ENCODE measurements at regions not wholly inside any gene's neighbourhood (a gene's known extent, or its start where the extent isn't known, plus 50 kb on each side); places are given as distances from the start of the nearest gene placed in this dataset.

GRCh38 chr5:58022055-58022454, 437.8 kb downstream of the PLK2 start:
- Histone ChIP-seq H3K27ac (ENCODE audit: low read depth, low read length) (no peak overlapping the region), H3K4me1 (ENCODE audit: control insufficient read depth, insufficient read depth, low read length) (no peaks in the 10 kb centered on the region), H3K9ac (ENCODE audit: low read length) (no peak overlapping the region), H3K9me3 (ENCODE audit: control insufficient read depth, insufficient read depth, low read depth, low read length) (no peaks in the 10 kb centered on the region), H3K36me3 (ENCODE audit: control insufficient read depth, insufficient read depth, low read length) (no peaks in the 10 kb centered on the region), H3K27me3 (ENCODE audit: control insufficient read depth, insufficient read depth, low read length) (no peaks in the 10 kb centered on the region), H3K4me3 (ENCODE audit: low read depth, low read length) (no peak overlapping the region)

- Histone ChIP-seq H3K4me1 (ENCODE audit: control insufficient read depth, insufficient read depth, low read length) (no peaks in the 10 kb centered on the region), H3K9me3 (ENCODE audit: control insufficient read depth, insufficient read depth, low read depth, low read length) (no peaks in the 10 kb centered on the region), H3K36me3 (ENCODE audit: control insufficient read depth, insufficient read depth, low read length) (no peaks in the 10 kb centered on the region), H3K27me3 (ENCODE audit: control insufficient read depth, insufficient read depth, low read length) (no peaks in the 10 kb centered on the region), H3K9ac (ENCODE audit: low read length) (no peak overlapping the region), H3K27ac (ENCODE audit: low read depth, low read length) (no peak overlapping the region), H3K4me3 (ENCODE audit: low read depth, low read length) (no peak overlapping the region)
These were observed 438.4 kb downstream of the PLK2 start for GRCh38 chr5:58021466-58021865.

DNA sequence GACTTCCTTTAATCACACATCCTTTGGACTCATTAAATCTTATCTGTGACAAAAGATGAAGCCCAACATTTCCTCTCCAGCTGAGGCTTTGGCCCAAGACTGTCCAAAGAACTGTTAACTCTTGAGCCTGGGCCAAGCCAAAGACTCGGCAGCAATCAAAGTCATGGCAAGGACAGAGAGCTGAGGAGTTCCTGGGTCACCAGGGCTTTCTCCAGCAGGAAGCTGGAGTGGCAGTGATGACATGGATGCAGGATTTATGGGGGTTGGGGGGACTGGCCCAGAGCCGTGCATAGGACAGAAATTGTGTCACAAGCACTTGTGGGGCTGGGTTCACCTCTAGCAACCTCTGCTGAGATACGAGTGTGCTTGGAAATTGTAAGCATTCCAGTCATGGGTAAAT, 440.3 kb downstream of the PLK2 start:
- H3K9me3 ChIP-seq (ENCODE audit: control insufficient read depth, insufficient read depth, low read depth, low read length) = no peaks in the 10 kb centered on the region
- H3K9ac ChIP-seq (ENCODE audit: low read length) = no peak overlapping the region
- no peaks in the 10 kb centered on the region for H3K36me3 ChIP-seq (ENCODE audit: control insufficient read depth, insufficient read depth, low read length)
- no peak overlapping the region for H3K4me3 ChIP-seq (ENCODE audit: low read depth, low read length)
- H3K4me1 ChIP-seq (ENCODE audit: control insufficient read depth, insufficient read depth, low read length) = no peaks in the 10 kb centered on the region
- no peak overlapping the region for H3K27ac ChIP-seq (ENCODE audit: low read depth, low read length)
- no peaks in the 10 kb centered on the region for H3K27me3 ChIP-seq (ENCODE audit: control insufficient read depth, insufficient read depth, low read length)

DNA sequence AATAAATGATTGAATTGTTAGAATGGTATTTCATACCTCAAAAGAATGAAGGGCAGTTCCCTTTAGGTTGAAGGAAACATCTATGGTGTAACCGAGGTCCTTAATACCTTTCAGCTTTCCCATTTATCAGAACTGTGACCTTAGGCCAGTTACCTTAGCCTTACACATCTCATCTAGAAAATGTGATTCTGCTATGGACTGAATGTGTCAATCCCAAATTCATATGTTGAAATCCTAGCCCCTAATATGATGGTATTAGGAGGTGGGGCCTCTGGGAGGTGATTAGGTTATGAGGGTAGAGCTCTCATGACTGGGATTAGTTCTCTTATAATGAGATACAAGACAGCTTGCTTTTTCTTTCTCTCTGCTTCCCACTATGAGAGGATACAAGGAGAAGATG, 441.9 kb downstream of the PLK2 start:
- H3K9ac ChIP-seq (ENCODE audit: low read length) = no peak overlapping the region
- no peak overlapping the region for H3K27ac ChIP-seq (ENCODE audit: low read depth, low read length)
- H3K27me3 ChIP-seq (ENCODE audit: control insufficient read depth, insufficient read depth, low read length) = no peaks in the 10 kb centered on the region
- H3K9me3 ChIP-seq (ENCODE audit: control insufficient read depth, insufficient read depth, low read depth, low read length) = no peaks in the 10 kb centered on the region
- H3K4me3 ChIP-seq (ENCODE audit: low read depth, low read length) = no peak overlapping the region
- no peaks in the 10 kb centered on the region for H3K36me3 ChIP-seq (ENCODE audit: control insufficient read depth, insufficient read depth, low read length)
- H3K4me1 ChIP-seq (ENCODE audit: control insufficient read depth, insufficient read depth, low read length) = no peaks in the 10 kb centered on the region

GRCh38 chr5:58016877-58017276, 443.0 kb downstream of the PLK2 start:
- Histone ChIP-seq H3K9me3 (ENCODE audit: control insufficient read depth, insufficient read depth, low read depth, low read length) (no peaks in the 10 kb centered on the region), H3K4me3 (ENCODE audit: low read depth, low read length) (no peak overlapping the region), H3K9ac (ENCODE audit: low read length) (no peak overlapping the region), H3K36me3 (ENCODE audit: control insufficient read depth, insufficient read depth, low read length) (no peaks in the 10 kb centered on the region), H3K27ac (ENCODE audit: low read depth, low read length) (no peak overlapping the region), H3K27me3 (ENCODE audit: control insufficient read depth, insufficient read depth, low read length) (no peaks in the 10 kb centered on the region), H3K4me1 (ENCODE audit: control insufficient read depth, insufficient read depth, low read length) (no peaks in the 10 kb centered on the region)

DNA sequence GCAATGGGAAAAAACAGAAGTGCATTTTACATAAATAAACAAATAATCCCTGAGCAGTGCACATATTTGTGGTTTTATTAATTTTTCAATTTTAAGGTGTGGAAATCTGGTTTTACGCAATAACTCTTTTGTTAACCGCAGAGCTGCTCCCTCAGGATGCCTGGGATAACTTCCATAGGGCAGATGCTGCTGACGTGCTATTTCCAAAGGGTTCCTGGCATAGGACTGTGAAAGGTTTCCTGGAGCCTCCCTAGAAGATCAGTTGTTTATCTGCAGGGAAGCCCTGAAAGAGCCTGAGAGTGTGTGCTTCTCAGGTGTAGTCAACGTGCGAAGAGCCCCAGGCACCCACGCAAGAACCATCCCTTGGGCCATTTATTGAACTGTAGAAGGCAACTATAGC, 443.5 kb downstream of the PLK2 start:
- Histone ChIP-seq H3K27me3 (ENCODE audit: control insufficient read depth, insufficient read depth, low read length) (no peaks in the 10 kb centered on the region), H3K9me3 (ENCODE audit: control insufficient read depth, insufficient read depth, low read depth, low read length) (no peaks in the 10 kb centered on the region), H3K4me1 (ENCODE audit: control insufficient read depth, insufficient read depth, low read length) (no peaks in the 10 kb centered on the region), H3K9ac (ENCODE audit: low read length) (no peak overlapping the region), H3K27ac (ENCODE audit: low read depth, low read length) (no peak overlapping the region), H3K4me3 (ENCODE audit: low read depth, low read length) (no peak overlapping the region), H3K36me3 (ENCODE audit: control insufficient read depth, insufficient read depth, low read length) (no peaks in the 10 kb centered on the region)

DNA sequence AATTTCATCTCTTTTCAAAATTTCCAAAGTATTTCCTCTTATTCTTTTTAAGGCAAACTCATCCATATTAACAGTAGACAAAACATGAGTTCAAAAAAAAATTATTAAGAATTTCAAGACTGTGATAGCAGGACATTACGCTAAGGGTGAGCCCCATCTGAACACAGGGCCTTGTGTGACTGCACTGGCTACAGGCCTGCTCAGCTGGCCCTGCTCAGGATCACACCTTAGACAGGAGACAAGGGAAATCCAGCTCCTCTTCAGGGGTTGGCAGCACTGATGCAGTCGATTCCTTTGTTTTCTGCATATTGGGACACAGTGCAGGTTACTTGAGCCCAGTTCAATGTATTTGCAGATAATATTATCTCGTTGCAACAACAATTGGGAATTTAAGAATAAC, 444.7 kb downstream of the PLK2 start:
- no peaks in the 10 kb centered on the region for H3K9me3 ChIP-seq (ENCODE audit: control insufficient read depth, insufficient read depth, low read depth, low read length)
- H3K4me1 ChIP-seq (ENCODE audit: control insufficient read depth, insufficient read depth, low read length) = no peaks in the 10 kb centered on the region
- no peaks in the 10 kb centered on the region for H3K36me3 ChIP-seq (ENCODE audit: control insufficient read depth, insufficient read depth, low read length)
- no peak overlapping the region for H3K9ac ChIP-seq (ENCODE audit: low read length)
- H3K27me3 ChIP-seq (ENCODE audit: control insufficient read depth, insufficient read depth, low read length) = no peaks in the 10 kb centered on the region
- no peak overlapping the region for H3K4me3 ChIP-seq (ENCODE audit: low read depth, low read length)
- no peak overlapping the region for H3K27ac ChIP-seq (ENCODE audit: low read depth, low read length)

DNA sequence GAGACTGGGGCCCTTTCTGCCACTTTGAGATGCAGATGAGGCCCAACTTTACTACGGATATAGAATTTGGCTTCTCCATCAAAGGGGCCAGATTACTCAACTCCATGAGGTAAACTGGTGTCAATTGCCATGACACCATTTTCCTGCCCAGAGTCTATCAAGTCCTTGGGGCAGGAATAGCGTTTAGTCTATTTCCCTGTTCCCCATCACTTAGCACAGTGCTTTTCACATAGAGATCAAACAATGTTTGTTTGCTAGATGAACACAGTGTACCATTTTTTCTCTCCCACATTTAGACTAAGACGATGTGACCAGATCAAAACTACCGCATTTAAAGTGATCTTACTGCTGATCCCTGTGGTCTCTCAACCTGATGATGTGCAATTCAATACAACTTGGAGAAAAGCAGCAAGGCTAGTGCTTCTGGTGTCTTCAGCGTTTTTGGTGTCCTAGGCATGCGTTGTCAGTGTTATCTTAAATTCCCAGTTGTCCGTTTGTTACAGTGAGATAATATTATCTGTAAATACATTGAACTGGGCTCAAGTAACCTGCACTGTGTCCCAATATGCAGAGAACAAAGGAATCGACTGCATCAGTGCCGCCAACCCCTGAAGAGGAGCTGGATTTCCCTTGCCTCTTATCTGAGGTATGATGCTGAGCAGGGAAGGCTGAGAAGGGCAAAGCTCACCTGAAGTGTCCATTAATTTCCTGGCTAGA, 446.2 kb downstream of the PLK2 start:
- H3K4me3 ChIP-seq (ENCODE audit: low read depth, low read length) = no peak overlapping the region
- H3K27me3 ChIP-seq (ENCODE audit: control insufficient read depth, insufficient read depth, low read length) = no peaks in the 10 kb centered on the region
- H3K36me3 ChIP-seq (ENCODE audit: control insufficient read depth, insufficient read depth, low read length) = no peaks in the 10 kb centered on the region
- H3K4me1 ChIP-seq (ENCODE audit: control insufficient read depth, insufficient read depth, low read length) = no peaks in the 10 kb centered on the region
- H3K9me3 ChIP-seq (ENCODE audit: control insufficient read depth, insufficient read depth, low read depth, low read length) = no peaks in the 10 kb centered on the region
- H3K27ac ChIP-seq (ENCODE audit: low read depth, low read length) = no peak overlapping the region
- no peak overlapping the region for H3K9ac ChIP-seq (ENCODE audit: low read length)

- no peaks in the 10 kb centered on the region for H3K36me3 ChIP-seq (ENCODE audit: control insufficient read depth, insufficient read depth, low read length)
- H3K27ac ChIP-seq (ENCODE audit: low read depth, low read length) = no peak overlapping the region
- no peaks in the 10 kb centered on the region for H3K4me1 ChIP-seq (ENCODE audit: control insufficient read depth, insufficient read depth, low read length)
These were observed 447.0 kb downstream of the PLK2 start for GRCh38 chr5:58012801-58013315.

DNA sequence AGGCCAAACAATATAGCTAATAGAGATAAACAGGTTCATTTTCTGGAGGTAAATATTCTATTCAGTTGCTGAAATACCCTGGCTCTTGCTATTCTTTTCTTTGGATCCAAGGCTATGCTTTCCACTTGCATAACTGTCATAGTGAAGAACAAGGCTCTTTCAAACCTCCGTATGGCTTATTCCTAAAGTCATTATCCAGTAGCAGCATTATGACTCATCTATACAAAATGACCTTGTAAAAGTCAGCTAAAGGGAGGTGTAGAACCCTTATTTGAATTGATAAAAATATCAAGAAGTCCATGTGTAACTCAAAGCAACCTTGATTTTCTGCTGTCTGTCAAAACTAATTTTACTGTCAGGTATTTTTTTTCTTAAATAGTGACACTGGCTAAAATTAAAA, 447.8 kb downstream of the PLK2 start:
- no peaks in the 10 kb centered on the region for H3K36me3 ChIP-seq (ENCODE audit: control insufficient read depth, insufficient read depth, low read length)
- no peak overlapping the region for H3K9ac ChIP-seq (ENCODE audit: low read length)
- no peak overlapping the region for H3K4me3 ChIP-seq (ENCODE audit: low read depth, low read length)
- no peak overlapping the region for H3K27ac ChIP-seq (ENCODE audit: low read depth, low read length)
- H3K9me3 ChIP-seq (ENCODE audit: control insufficient read depth, insufficient read depth, low read depth, low read length) = no peaks in the 10 kb centered on the region
- H3K27me3 ChIP-seq (ENCODE audit: control insufficient read depth, insufficient read depth, low read length) = no peaks in the 10 kb centered on the region
- H3K4me1 ChIP-seq (ENCODE audit: control insufficient read depth, insufficient read depth, low read length) = no peaks in the 10 kb centered on the region

More at GRCh38 chr5:58012801-58013315, 447.0 kb downstream of the PLK2 start:
- Histone ChIP-seq H3K9ac (ENCODE audit: low read length) (no peak overlapping the region), H3K4me3 (ENCODE audit: low read depth, low read length) (no peak overlapping the region), H3K27me3 (ENCODE audit: control insufficient read depth, insufficient read depth, low read length) (no peaks in the 10 kb centered on the region), H3K9me3 (ENCODE audit: control insufficient read depth, insufficient read depth, low read depth, low read length) (no peaks in the 10 kb centered on the region)

DNA sequence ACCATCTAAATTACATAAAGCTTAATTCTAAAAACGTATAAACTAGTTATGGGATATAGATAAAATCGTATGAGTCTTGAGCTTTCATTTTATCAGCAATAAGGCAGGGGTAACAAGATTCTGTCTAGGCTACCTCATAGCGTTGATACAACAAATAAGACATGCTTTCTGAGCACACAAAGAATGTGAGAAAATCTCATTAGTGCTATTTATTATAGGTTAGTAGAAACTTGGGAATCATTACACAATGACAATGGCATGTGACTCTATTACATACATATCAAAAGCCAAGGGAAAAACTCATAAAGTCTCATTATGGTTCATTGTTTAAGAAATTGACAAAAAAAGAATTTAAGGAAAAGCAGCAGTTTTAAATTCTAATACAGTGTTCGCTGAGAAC, 448.6 kb downstream of the PLK2 start:
- Histone ChIP-seq H3K9ac (ENCODE audit: low read length) (no peak overlapping the region), H3K27ac (ENCODE audit: low read depth, low read length) (no peak overlapping the region), H3K27me3 (ENCODE audit: control insufficient read depth, insufficient read depth, low read length) (no peaks in the 10 kb centered on the region), H3K9me3 (ENCODE audit: control insufficient read depth, insufficient read depth, low read depth, low read length) (no peaks in the 10 kb centered on the region), H3K36me3 (ENCODE audit: control insufficient read depth, insufficient read depth, low read length) (no peaks in the 10 kb centered on the region), H3K4me3 (ENCODE audit: low read depth, low read length) (no peak overlapping the region), H3K4me1 (ENCODE audit: control insufficient read depth, insufficient read depth, low read length) (no peaks in the 10 kb centered on the region)
